ENCODE measurements at regions not wholly inside any gene's neighbourhood (a gene's known extent, or its start where the extent isn't known, plus 50 kb on each side); places are given as distances from the start of the nearest gene placed in this dataset.

DNA sequence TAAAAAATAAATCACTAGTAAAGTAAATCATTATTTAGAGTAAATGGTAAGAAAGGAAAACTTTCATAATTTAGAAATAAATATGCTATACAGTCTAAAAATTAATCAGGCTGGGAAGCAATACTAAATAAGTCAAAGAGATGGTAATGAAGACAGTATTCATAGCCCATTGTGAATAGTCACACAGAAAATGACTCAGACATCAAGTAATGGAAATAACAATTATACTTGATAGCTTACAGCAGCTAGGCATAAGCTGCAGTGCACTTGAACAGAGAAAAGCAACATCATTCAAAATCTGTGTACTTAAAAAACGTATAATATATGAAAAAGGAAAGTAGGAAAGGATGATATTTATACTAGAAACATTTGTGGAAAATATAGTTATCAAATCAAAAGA, 642.5 kb upstream of the GNPDA2 start:
- Histone ChIP-seq H3K79me2 (ENCODE audit: control insufficient read depth, low read length) (no peaks in the 10 kb centered on the region), H3K4me1 (ENCODE audit: control insufficient read depth, low read length) (no peaks in the 10 kb centered on the region), H3K9me3 (ENCODE audit: control insufficient read depth, insufficient read depth, low read length) (no peaks in the 10 kb centered on the region), H4K20me1 (ENCODE audit: control insufficient read depth, insufficient read depth, low read depth, low read length) (no peaks in the 10 kb centered on the region), H3F3A (ENCODE audit: control insufficient read depth, insufficient read depth) (no peaks in the 10 kb centered on the region), H3K4me3 (ENCODE audit: low read length) (no peak overlapping the region), H3K27ac (ENCODE audit: low read depth, low read length) (no peak overlapping the region), H3K36me3 (ENCODE audit: control insufficient read depth, low read length) (no peaks in the 10 kb centered on the region), H3K4me2 (ENCODE audit: low read length) (no peak overlapping the region), H3K9me2 (replicated peaks; ENCODE audit: control insufficient read depth, low read length) (no peaks in the 10 kb centered on the region; the same call in 1 of the 2 replicates), H3K27me3 (ENCODE audit: control insufficient read depth, low read length) (no peaks in the 10 kb centered on the region)
- TF ChIP-seq, protein P1, sequence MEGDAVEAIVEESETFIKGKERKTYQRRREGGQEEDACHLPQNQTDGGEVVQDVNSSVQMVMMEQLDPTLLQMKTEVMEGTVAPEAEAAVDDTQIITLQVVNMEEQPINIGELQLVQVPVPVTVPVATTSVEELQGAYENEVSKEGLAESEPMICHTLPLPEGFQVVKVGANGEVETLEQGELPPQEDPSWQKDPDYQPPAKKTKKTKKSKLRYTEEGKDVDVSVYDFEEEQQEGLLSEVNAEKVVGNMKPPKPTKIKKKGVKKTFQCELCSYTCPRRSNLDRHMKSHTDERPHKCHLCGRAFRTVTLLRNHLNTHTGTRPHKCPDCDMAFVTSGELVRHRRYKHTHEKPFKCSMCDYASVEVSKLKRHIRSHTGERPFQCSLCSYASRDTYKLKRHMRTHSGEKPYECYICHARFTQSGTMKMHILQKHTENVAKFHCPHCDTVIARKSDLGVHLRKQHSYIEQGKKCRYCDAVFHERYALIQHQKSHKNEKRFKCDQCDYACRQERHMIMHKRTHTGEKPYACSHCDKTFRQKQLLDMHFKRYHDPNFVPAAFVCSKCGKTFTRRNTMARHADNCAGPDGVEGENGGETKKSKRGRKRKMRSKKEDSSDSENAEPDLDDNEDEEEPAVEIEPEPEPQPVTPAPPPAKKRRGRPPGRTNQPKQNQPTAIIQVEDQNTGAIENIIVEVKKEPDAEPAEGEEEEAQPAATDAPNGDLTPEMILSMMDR (IDR thresholded peaks at IDR 0.05; ENCODE audit: low read depth, low read length, poor library complexity, severe bottlenecking) = no peak
- no peak for TF ChIP-seq EZH2phosphoT487 (IDR thresholded peaks at IDR 0.05; ENCODE audit: borderline replicate concordance, low read length)

DNA sequence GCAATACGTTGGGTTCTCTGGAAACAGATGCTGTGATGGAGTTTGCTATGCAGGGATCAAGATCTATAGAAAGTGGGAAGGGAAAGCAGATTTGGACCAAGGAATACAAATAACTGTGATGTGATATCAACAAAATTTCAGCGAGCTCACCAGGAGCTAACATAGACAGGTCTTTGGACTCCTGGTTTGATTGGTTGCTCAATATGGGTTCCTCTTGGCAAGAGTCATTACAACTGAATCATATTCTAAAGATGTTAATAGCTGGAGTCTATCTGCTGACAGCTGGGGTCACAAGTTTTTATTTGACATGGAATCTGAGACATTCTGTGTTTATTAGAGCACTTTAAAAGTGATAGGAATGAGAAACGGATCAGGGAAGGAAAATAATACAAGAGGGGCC, 637.6 kb upstream of the GNPDA2 start:
- H3K36me3 ChIP-seq (ENCODE audit: control insufficient read depth, low read length) = no peaks in the 10 kb centered on the region
- H3K27ac ChIP-seq (ENCODE audit: low read depth, low read length) = no peak overlapping the region
- H3K4me3 ChIP-seq (ENCODE audit: low read length) = no peak overlapping the region
- H3K4me1 ChIP-seq (ENCODE audit: control insufficient read depth, low read length) = no peaks in the 10 kb centered on the region
- H4K20me1 ChIP-seq (ENCODE audit: control insufficient read depth, insufficient read depth, low read depth, low read length) = no peaks in the 10 kb centered on the region
- no peaks in the 10 kb centered on the region for H3K27me3 ChIP-seq (ENCODE audit: control insufficient read depth, low read length)
- H3K9me3 ChIP-seq (ENCODE audit: control insufficient read depth, insufficient read depth, low read length) = no peaks in the 10 kb centered on the region
- no peaks in the 10 kb centered on the region for H3K79me2 ChIP-seq (ENCODE audit: control insufficient read depth, low read length)
- no peak for TF ChIP-seq EZH2phosphoT487 (IDR thresholded peaks at IDR 0.05; ENCODE audit: borderline replicate concordance, low read length)
- TF ChIP-seq, protein P1 (IDR thresholded peaks at IDR 0.05; ENCODE audit: low read depth, low read length, poor library complexity, severe bottlenecking) = no peak
- no peaks in the 10 kb centered on the region for H3F3A ChIP-seq (ENCODE audit: control insufficient read depth, insufficient read depth)
- H3K4me2 ChIP-seq (ENCODE audit: low read length) = no peak overlapping the region
- no peaks in the 10 kb centered on the region for H3K9me2 ChIP-seq (replicated peaks; ENCODE audit: control insufficient read depth, low read length)

DNA sequence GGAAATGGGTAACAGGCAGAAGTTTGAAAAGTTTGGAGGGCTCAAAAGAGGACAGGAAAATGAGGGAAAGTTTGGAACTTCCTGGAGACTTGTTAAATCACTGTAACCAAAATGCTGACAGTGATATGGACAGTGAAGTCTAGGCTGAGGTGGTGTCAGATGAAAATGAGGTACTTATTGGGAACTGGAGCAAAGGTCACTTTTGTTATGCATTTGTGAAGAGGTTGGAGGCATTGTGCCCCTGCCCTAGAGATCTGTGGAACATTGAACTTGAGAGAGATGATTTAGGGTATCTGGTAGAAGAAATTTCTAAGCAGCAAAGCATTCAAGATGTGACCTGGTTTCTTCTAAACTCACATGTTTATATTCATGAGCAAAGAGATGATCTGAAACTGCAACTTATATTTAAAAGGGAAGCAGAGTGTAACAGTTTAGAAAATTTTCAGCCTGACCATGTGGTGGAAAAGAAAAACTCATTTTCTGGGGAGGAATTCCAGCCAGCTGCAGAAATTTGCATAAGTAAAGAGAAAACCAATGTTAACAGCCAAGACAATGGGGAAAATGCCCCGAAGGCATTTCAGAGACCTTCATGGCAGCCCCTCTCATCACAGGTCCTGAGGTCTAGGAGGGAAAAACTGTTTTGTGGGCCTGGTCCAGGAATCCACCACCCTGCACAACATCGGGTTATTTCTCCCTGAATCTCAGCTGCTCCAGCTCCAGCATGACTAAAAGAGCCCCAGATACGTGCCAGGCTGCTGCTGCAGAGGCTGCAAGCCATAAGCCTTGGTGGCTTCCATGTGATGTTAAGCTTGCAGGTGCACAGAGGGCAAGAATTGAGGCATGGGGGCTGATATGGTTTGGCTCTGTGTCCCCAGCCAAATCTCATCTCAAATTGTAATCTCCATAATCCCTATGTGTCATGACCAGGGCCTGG, 632.5 kb upstream of the GNPDA2 start:
- Histone ChIP-seq H4K20me1 (ENCODE audit: control insufficient read depth, insufficient read depth, low read depth, low read length) (no peaks in the 10 kb centered on the region), H3K36me3 (ENCODE audit: control insufficient read depth, low read length) (no peaks in the 10 kb centered on the region), H3K9me3 (ENCODE audit: control insufficient read depth, insufficient read depth, low read length) (no peaks in the 10 kb centered on the region), H3K79me2 (ENCODE audit: control insufficient read depth, low read length) (no peaks in the 10 kb centered on the region), H3K4me2 (ENCODE audit: low read length) (no peak overlapping the region), H3K9me2 (replicated peaks; ENCODE audit: control insufficient read depth, low read length) (no peaks in the 10 kb centered on the region), H3K4me1 (ENCODE audit: control insufficient read depth, low read length) (no peaks in the 10 kb centered on the region), H3K27ac (ENCODE audit: low read depth, low read length) (no peak overlapping the region), H3K27me3 (ENCODE audit: control insufficient read depth, low read length) (no peaks in the 10 kb centered on the region), H3K4me3 (ENCODE audit: low read length) (no peak overlapping the region), H3F3A (ENCODE audit: control insufficient read depth, insufficient read depth) (no peaks in the 10 kb centered on the region)
- TF ChIP-seq, protein P1 (IDR thresholded peaks at IDR 0.05; ENCODE audit: low read depth, low read length, poor library complexity, severe bottlenecking) = no peak
- no peak for TF ChIP-seq EZH2phosphoT487 (IDR thresholded peaks at IDR 0.05; ENCODE audit: borderline replicate concordance, low read length)

Measured in DOHH2 (cell line).